B cell (primary cell): ENCODE measurements at regions not wholly inside any gene's neighbourhood (a gene's known extent, or its start where the extent isn't known, plus 50 kb on each side); places are given as distances from the start of the nearest gene placed in this dataset.

Source experiments
- ATAC-seq: fragments of 200-7000 bp; cut with Tn5 transposase; one replicate; pipeline ENCODE4 v1.10.0; 2021; ENCODE audit warnings: low read depth, mild to moderate bottlenecking, moderate number of reproducible peaks, moderate library complexity
- CTCF ChIA-PET: fragments of 350-600 bp; sonication (Branson Sonifier 250); formaldehyde crosslinking; loops from one replicate; lab custom pipeline; 2021; ENCODE audit warnings: antibody characterized with exemption, inconsistent platforms; lab: Charles Lee
- POLR2A ChIA-PET: fragments of 350-600 bp; sonication (Branson Sonifier 250); formaldehyde crosslinking; loops from one replicate; lab custom pipeline; 2021; ENCODE audit warnings: antibody characterized with exemption; lab: Charles Lee
- DNase-seq: peaks from one replicate; pipeline ENCODE4 v3.0.0; 2013
- H2AFZ ChIP-seq: 2 replicates; pipeline ENCODE4 v1.6.1; 2012; ENCODE audit warnings: mild to moderate bottlenecking, low read depth, low read length; ENCODE audit not compliant: insufficient read depth, poor library complexity, severe bottlenecking
- H3K27ac ChIP-seq, 2 donors: 1 replicate in 1 of 2; 2 replicates in 1 of 2; pipeline ENCODE4 v1.5.1; 2012 to 2013; ENCODE audit warnings: low read length in 2 of 2, mild to moderate bottlenecking in 2 of 2, moderate library complexity in 1 of 2
- H3K27me3 ChIP-seq, 4 experiments: fragments of 200-600 bp in 1 of 4; sonication (generic) in 1 of 4; replicated peaks in 1 of 4; 1 replicate in 2 of 4; 2 replicates in 2 of 4; pipeline versions ENCODE4 v1.6.1 to v1.7.0; 2013 to 2016; ENCODE audit warnings: low read length in 3 of 4, mild to moderate bottlenecking in 2 of 4, mixed read lengths in 1 of 4, moderate library complexity in 1 of 4; ENCODE audit not compliant: insufficient read depth in 4 of 4, control insufficient read depth in 3 of 4; ENCODE audit errors: control extremely low read depth in 1 of 4
- H3K36me3 ChIP-seq, 2 experiments: replicated peaks in 1 of 2; 1 replicate in 1 of 2; 2 replicates in 1 of 2; pipeline versions ENCODE4 v1.6.1 to v1.7.1; 2013; ENCODE audit warnings: low read length in 1 of 2; ENCODE audit not compliant: insufficient read depth in 2 of 2, control insufficient read depth in 1 of 2; ENCODE audit errors: control extremely low read depth in 1 of 2, extremely low read depth in 1 of 2
- H3K4me1 ChIP-seq, 2 donors: fragments of 200-600 bp in 1 of 2; sonication (generic) in 1 of 2; 1 replicate in 1 of 2; 2 replicates in 1 of 2; pipeline versions ENCODE4 v1.5.1 to v1.6.1; 2013 to 2017; ENCODE audit warnings: low read length in 2 of 2; ENCODE audit not compliant: control insufficient read depth in 2 of 2, insufficient read depth in 2 of 2
- H3K4me2 ChIP-seq: replicated peaks from 2 replicates; pipeline ENCODE3; 2012; ENCODE audit warnings: mild to moderate bottlenecking, low read depth, low read length; ENCODE audit not compliant: poor library complexity, severe bottlenecking
- H3K4me3 ChIP-seq, 5 experiments: fragments of 200-600 bp in 1 of 5; sonication (generic) in 1 of 5; 1 replicate in 3 of 5; 2 replicates in 2 of 5; pipeline versions ENCODE4 v1.5.1 to v1.7.0; 2011 to 2016; ENCODE audit warnings: low read length in 4 of 5, mild to moderate bottlenecking in 4 of 5, low read depth in 2 of 5, control low read depth in 1 of 5, moderate library complexity in 1 of 5; ENCODE audit not compliant: insufficient read depth in 1 of 5; ENCODE audit errors: control extremely low read depth in 1 of 5, extremely low read depth in 1 of 5
- H3K79me2 ChIP-seq: fragments of 200-600 bp; sonication (generic); one replicate; pipeline ENCODE4 v1.6.0; 2016; ENCODE audit warnings: low read length; ENCODE audit not compliant: control insufficient read depth, insufficient read depth
- H3K9ac ChIP-seq: fragments of 200-600 bp; sonication (generic); 2 replicates; pipeline ENCODE4 v1.6.1; 2017; ENCODE audit warnings: mild to moderate bottlenecking, low read length, moderate library complexity
- H3K9me3 ChIP-seq, 3 donors: one replicate each; pipeline versions ENCODE4 v1.6.1 to v1.7.1; 2013; ENCODE audit warnings: low read length in 2 of 3; ENCODE audit not compliant: control insufficient read depth in 2 of 3, insufficient read depth in 1 of 3; ENCODE audit errors: control extremely low read depth in 1 of 3
- H4K20me1 ChIP-seq: 2 replicates; pipeline ENCODE4 v1.6.0; 2012; ENCODE audit warnings: mild to moderate bottlenecking, low read length; ENCODE audit not compliant: insufficient read depth, control insufficient read depth, poor library complexity, severe bottlenecking
- H3K27ac Mint-ChIP-seq: one replicate; pipeline ENCODE4 v1.8.0; 2021; ENCODE audit warnings: mixed read lengths
- H3K27me3 Mint-ChIP-seq: one replicate; pipeline ENCODE4 v1.8.0; 2021; ENCODE audit warnings: mixed read lengths
- H3K4me1 Mint-ChIP-seq: one replicate; pipeline ENCODE4 v1.8.0; 2021; ENCODE audit warnings: mixed read lengths
- H3K4me3 Mint-ChIP-seq: one replicate; pipeline ENCODE4 v1.8.0; 2021; ENCODE audit warnings: mixed read lengths
- H3K9me3 Mint-ChIP-seq: one replicate; pipeline ENCODE4 v1.8.0; 2022; ENCODE audit warnings: mixed read lengths; ENCODE audit not compliant: insufficient read depth
- CTCF ChIP-seq: fragments of 200-600 bp; IDR thresholded peaks from one replicate; pipeline ENCODE4 v1.8.0; 2022; ENCODE audit warnings: antibody characterized with exemption, mild to moderate bottlenecking
- EZH2 ChIP-seq: IDR thresholded peaks from 2 replicates; pipeline ENCODE4 v1.6.1; 2012; ENCODE audit warnings: borderline replicate concordance, low read depth, mild to moderate bottlenecking, moderate library complexity, low read length; ENCODE audit not compliant: insufficient read depth, poor library complexity, severe bottlenecking
- WGBS: methylation state at CpG from one replicate; pipeline ENCODE4 v1.1.5; 2013; ENCODE audit warnings: missing lambda C conversion rate; ENCODE audit not compliant: insufficient coverage; 5-methylcytosine and 5-hydroxymethylcytosine counted together
- intact Hi-C: fragments of 100-400 bp; cut with micrococcal nuclease; formaldehyde crosslinking; loops from one replicate; pipeline ENCODE4 v1.10.0; 2022

DNA sequence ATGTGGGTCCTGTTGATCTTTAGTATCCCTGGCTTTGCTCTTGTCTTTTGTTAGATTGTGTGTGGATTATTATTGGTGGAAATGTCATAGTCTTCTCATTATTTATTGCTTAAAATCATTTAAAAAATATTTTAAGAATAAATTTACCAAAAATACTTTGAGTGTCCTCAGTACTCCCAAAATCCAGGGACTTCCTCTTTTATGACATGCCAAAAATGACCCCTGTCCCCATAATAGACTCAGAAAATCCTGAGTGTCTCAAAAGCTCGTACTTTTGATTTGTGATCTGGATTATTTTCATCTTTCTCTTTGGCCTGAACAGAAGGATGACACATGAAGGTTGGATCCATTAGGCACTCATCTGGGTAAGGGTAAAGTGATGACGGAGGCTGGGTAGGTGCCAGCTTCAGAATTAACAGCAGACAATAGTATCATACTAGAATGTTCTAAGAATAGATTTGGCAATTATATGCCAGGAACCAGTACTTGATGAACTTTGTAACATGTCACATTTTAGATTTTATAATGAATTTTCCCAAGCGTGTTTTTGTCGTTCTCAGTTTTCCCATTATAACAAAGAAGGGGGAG lies 602.2 kb upstream of the CDH8 start:
- no CpG with 5 or more reads among the region's 4 CpGs for WGBS
- POLR2A ChIA-PET: no interaction called here
- Histone ChIP-seq H3K9me3 (peaks cover 0 to under 1% (median 0%) of the 10 kb centered on the region in 3 donors), H3K9ac (no peak overlapping the region), H3K27ac (no peak overlapping the region), H3K36me3 (no peaks in the 10 kb centered on the region), H3K4me1 (no peaks in the 10 kb centered on the region), H3K4me2 (no peak overlapping the region), H3K4me3 (no peak overlapping the region), H2AFZ (no peak overlapping the region), H3K79me2 (no peaks in the 10 kb centered on the region), H3K27me3 (no peaks in the 10 kb centered on the region), H4K20me1 (no peaks in the 10 kb centered on the region)
- intact Hi-C loops: no loop called here
- ATAC-seq (no peak), DNase-seq (no peak)
- Mint-ChIP-seq H3K27me3 (no peaks in the 10 kb centered on the region), H3K4me3 (no peak overlapping the region), H3K9me3 (peaks cover 7% of the 10 kb centered on the region), H3K27ac (no peak overlapping the region), H3K4me1 (no peaks in the 10 kb centered on the region)
- CTCF ChIA-PET: no interaction called here
- no peak for TF ChIP-seq CTCF
- TF ChIP-seq EZH2: no peak

DNA sequence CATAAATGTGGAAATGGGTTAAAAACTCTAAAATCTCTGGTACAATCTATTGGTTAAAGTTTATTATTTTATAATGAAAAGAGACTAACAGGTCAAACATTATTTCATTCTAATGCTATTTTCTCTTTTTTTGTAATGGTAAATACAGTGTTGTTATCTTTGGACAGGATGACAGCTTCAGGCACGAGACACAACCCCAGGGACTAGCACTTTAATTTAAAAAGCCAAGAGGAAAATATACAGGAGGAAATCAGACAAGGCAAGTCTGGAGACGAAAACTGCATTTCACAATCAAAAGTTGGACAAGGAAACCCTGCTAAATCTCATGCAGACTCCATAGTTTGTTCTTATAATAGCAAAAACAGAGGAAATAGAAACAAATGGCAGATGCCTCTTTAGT lies 589.1 kb upstream of the CDH8 start:
- DNase-seq (no peak), ATAC-seq (no peak)
- Histone ChIP-seq H3K27ac (no peak overlapping the region), H3K79me2 (no peaks in the 10 kb centered on the region), H2AFZ (no peak overlapping the region), H3K9ac (no peak overlapping the region), H3K27me3 (no peaks in the 10 kb centered on the region), H3K4me3 (no peak overlapping the region), H4K20me1 (no peaks in the 10 kb centered on the region), H3K4me1 (no peaks in the 10 kb centered on the region), H3K36me3 (no peaks in the 10 kb centered on the region), H3K4me2 (no peak overlapping the region), H3K9me3 (peaks cover 0 to 4% (median 0%) of the 10 kb centered on the region in 3 donors)
- WGBS: no CpG with 5 or more reads among the region's 2 CpGs
- Mint-ChIP-seq H3K27me3 (no peaks in the 10 kb centered on the region), H3K27ac (no peak overlapping the region), H3K4me3 (no peak overlapping the region), H3K4me1 (no peaks in the 10 kb centered on the region), H3K9me3 (peaks cover 4% of the 10 kb centered on the region)
- intact Hi-C loops: no loop called here
- POLR2A ChIA-PET: no interaction called here
- TF ChIP-seq CTCF: no peak
- no peak for TF ChIP-seq EZH2
- CTCF ChIA-PET: no interaction called here
